ENCODE measurements at regions not wholly inside any gene's neighbourhood (a gene's known extent, or its start where the extent isn't known, plus 50 kb on each side); places are given as distances from the start of the nearest gene placed in this dataset.

DNA sequence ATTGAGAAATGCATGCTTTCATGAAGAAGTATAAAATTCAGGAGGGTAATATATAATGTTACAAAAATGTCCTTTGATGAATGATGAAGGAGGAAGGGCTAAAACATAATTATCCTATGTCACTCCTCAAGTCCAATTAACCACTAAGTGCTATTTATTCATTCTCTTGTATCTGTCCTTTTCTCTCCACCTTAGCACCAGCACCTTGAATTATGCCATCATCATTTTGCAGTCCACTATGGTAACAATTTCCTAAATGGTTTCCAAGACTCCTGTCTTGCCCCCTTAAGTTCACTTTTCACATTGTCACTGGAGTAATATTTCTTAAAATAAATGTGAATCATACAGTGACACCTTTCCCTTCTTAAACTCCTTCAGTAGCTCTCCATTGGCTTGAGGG lies 756.3 kb downstream of the STPG2 start:
- TF ChIP-seq SUZ12 (IDR thresholded peaks at IDR 0.05; ENCODE audit: extremely low read depth, insufficient read depth, insufficient read length) (no peak), YY1 (IDR thresholded peaks at IDR 0.05; ENCODE audit: insufficient read depth, insufficient read length) (no peak), ZNF274 (IDR thresholded peaks at IDR 0.05; ENCODE audit: low read depth, low read length) (no peak)
- no peaks in the 10 kb centered on the region for H3K4me1 ChIP-seq (ENCODE audit: insufficient read depth, insufficient read length)
- H3K27me3 ChIP-seq (ENCODE audit: insufficient read depth, insufficient read length), result no peaks in the 10 kb centered on the region
- no peak for DNase-seq (ENCODE audit: low read depth, low spot score)
- H3K4me3 ChIP-seq (ENCODE audit: insufficient read length, low read depth), result no peak overlapping the region
- no peaks in the 10 kb centered on the region for H3K36me3 ChIP-seq (ENCODE audit: insufficient read depth, insufficient read length, low read length)
- no peaks in the 10 kb centered on the region for H3K9me3 ChIP-seq (ENCODE audit: insufficient read depth, low read length)
- H3K9ac ChIP-seq (ENCODE audit: insufficient read length, low read depth), result no peak overlapping the region

DNA sequence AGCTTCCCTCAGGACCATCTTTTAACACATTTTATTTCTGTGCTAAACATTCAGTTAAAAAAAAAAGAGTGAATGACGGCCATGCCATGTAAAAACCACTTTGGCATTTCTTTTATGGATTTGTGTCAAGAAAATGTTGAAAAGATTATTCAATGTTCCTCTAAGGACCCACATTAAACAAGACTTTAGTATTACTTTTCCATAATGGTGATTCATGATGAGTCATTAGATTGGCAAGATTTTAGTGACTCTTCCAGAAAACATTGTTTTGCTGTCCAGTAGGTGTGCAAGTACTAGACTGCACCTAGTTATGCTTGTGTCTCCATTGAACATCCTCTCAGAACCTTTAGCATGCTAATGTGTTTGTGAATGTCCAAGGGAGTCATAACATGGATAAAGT lies 748.6 kb downstream of the STPG2 start:
- H3K9me3 ChIP-seq (ENCODE audit: insufficient read depth, low read length), result no peaks in the 10 kb centered on the region
- DNase-seq (ENCODE audit: low read depth, low spot score), result no peak
- no peak overlapping the region for H3K4me3 ChIP-seq (ENCODE audit: insufficient read length, low read depth)
- H3K27me3 ChIP-seq (ENCODE audit: insufficient read depth, insufficient read length), result no peaks in the 10 kb centered on the region
- no peak overlapping the region for H3K9ac ChIP-seq (ENCODE audit: insufficient read length, low read depth)
- H3K36me3 ChIP-seq (ENCODE audit: insufficient read depth, insufficient read length, low read length), result no peaks in the 10 kb centered on the region
- no peak for TF ChIP-seq ZNF274 (IDR thresholded peaks at IDR 0.05; ENCODE audit: low read depth, low read length)
- TF ChIP-seq YY1 (IDR thresholded peaks at IDR 0.05; ENCODE audit: insufficient read depth, insufficient read length), result no peak
- TF ChIP-seq SUZ12 (IDR thresholded peaks at IDR 0.05; ENCODE audit: extremely low read depth, insufficient read depth, insufficient read length), result no peak
- no peaks in the 10 kb centered on the region for H3K4me1 ChIP-seq (ENCODE audit: insufficient read depth, insufficient read length)

DNA sequence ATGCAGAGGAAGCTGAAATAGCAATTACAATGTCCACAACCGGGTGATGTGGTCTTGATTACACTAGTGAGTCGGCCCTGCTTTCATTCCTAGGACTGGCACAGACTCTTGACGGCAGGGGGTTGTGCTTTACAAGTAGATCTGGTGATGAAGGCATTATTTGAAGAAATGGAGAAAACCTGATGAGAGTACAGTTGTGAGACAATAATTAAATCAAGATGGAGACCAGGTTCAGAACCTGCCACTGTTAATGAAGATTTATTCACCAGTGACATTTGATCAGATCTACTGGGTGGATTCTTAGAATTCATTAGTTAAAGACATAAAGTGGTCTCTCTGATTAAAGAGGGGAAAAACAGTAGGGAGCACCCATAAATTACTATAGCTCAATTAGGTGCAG lies 747.2 kb downstream of the STPG2 start:
- no peaks in the 10 kb centered on the region for H3K36me3 ChIP-seq (ENCODE audit: insufficient read depth, insufficient read length, low read length)
- TF ChIP-seq SUZ12 (IDR thresholded peaks at IDR 0.05; ENCODE audit: extremely low read depth, insufficient read depth, insufficient read length) (no peak), ZNF274 (IDR thresholded peaks at IDR 0.05; ENCODE audit: low read depth, low read length) (no peak), YY1 (IDR thresholded peaks at IDR 0.05; ENCODE audit: insufficient read depth, insufficient read length) (no peak)

DNA sequence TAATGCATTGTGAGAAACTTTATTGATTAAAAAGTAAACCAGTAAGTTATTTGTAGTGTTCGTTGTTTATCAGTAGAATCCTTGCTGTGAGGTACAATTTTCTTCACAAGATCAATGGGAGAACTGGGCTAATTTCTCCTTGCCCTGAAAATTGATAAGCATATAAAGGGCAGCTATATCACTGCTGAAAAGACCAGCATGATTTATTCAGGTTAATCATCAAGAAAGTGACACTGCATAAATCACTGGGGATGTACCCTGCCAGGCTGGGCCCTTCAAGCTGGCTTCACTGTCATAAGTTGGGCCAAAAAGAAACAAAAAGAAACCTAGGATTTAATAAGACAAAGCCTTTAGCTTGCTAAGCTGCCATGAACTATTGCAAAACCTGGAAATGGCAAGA lies 746.7 kb downstream of the STPG2 start:
- Histone ChIP-seq H3K4me1 (ENCODE audit: insufficient read depth, insufficient read length) (no peaks in the 10 kb centered on the region), H3K4me3 (ENCODE audit: insufficient read length, low read depth) (no peak overlapping the region), H3K9me3 (ENCODE audit: insufficient read depth, low read length) (no peaks in the 10 kb centered on the region), H3K27me3 (ENCODE audit: insufficient read depth, insufficient read length) (no peaks in the 10 kb centered on the region), H3K9ac (ENCODE audit: insufficient read length, low read depth) (no peak overlapping the region), H3K36me3 (ENCODE audit: insufficient read depth, insufficient read length, low read length) (no peaks in the 10 kb centered on the region)
- TF ChIP-seq ZNF274 (IDR thresholded peaks at IDR 0.05; ENCODE audit: low read depth, low read length) (no peak), YY1 (IDR thresholded peaks at IDR 0.05; ENCODE audit: insufficient read depth, insufficient read length) (no peak), SUZ12 (IDR thresholded peaks at IDR 0.05; ENCODE audit: extremely low read depth, insufficient read depth, insufficient read length) (no peak)
- no peak for DNase-seq (ENCODE audit: low read depth, low spot score)

More for the DNA sequence above, 747.2 kb downstream of the STPG2 start:
- no peaks in the 10 kb centered on the region for H3K9me3 ChIP-seq (ENCODE audit: insufficient read depth, low read length)
- H3K27me3 ChIP-seq (ENCODE audit: insufficient read depth, insufficient read length), result no peaks in the 10 kb centered on the region
- H3K4me3 ChIP-seq (ENCODE audit: insufficient read length, low read depth), result no peak overlapping the region
- no peak overlapping the region for H3K9ac ChIP-seq (ENCODE audit: insufficient read length, low read depth)
- no peak for DNase-seq (ENCODE audit: low read depth, low spot score)
- no peaks in the 10 kb centered on the region for H3K4me1 ChIP-seq (ENCODE audit: insufficient read depth, insufficient read length)

DNA sequence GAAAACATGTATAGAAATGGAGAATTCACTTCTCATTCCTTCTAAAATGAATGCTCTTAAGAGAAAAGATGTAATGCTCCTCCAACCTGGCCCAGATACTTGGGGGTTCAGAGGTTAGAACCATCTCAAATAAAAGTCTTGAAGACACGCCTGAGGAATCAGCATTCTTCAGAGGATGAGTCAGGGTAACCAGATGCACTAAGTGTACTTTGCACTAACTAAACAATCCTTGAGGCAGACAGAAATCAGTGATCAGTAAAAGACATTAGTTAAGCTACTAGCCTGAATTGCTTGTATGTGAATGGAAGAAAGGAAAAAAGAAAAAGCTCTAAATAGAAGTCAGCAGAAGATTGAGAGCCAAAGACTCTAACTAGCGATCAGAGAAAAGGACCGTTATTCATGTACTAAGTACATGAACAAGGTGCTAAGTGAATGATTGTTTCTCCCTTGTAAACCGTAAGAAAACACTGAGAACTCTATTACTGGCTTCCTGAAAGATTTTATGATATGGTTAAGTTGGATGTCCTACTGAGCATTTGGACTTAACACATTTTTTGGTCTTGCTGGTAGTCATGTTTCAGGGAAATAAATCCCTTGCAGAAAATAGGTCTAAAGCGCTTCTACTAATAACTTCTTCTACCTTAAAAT lies 738.3 kb downstream of the STPG2 start:
- TF ChIP-seq ZNF274 (IDR thresholded peaks at IDR 0.05; ENCODE audit: low read depth, low read length) (no peak), SUZ12 (IDR thresholded peaks at IDR 0.05; ENCODE audit: extremely low read depth, insufficient read depth, insufficient read length) (no peak), YY1 (IDR thresholded peaks at IDR 0.05; ENCODE audit: insufficient read depth, insufficient read length) (no peak)
- Histone ChIP-seq H3K27me3 (ENCODE audit: insufficient read depth, insufficient read length) (no peaks in the 10 kb centered on the region), H3K4me3 (ENCODE audit: insufficient read length, low read depth) (no peak overlapping the region), H3K9me3 (ENCODE audit: insufficient read depth, low read length) (no peaks in the 10 kb centered on the region), H3K36me3 (ENCODE audit: insufficient read depth, insufficient read length, low read length) (no peaks in the 10 kb centered on the region), H3K9ac (ENCODE audit: insufficient read length, low read depth) (no peak overlapping the region), H3K4me1 (ENCODE audit: insufficient read depth, insufficient read length) (no peaks in the 10 kb centered on the region)
- no peak for DNase-seq (ENCODE audit: low read depth, low spot score)

DNA sequence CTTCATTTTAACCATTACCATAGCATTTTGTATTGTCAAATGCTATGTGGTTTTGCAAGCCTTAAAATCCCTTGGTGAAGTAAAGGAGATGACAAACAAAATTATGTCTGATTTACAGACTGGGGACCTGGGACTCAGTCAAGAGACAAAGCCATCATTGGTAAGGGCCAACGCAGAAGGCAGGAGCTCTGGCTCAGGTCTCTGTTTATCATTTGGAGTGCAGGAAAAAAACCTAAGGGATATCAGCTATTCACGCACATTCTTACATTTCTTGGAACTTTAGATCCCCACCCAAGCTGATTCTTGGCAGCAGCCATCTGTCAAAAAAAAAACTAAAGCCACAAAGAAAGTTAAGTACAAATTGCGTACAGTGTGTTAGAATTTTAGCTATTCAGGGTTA lies 731.9 kb downstream of the STPG2 start:
- H3K9ac ChIP-seq (ENCODE audit: insufficient read length, low read depth), result no peak overlapping the region
- DNase-seq (ENCODE audit: low read depth, low spot score), result no peak
- H3K4me3 ChIP-seq (ENCODE audit: insufficient read length, low read depth), result no peak overlapping the region
- no peak for TF ChIP-seq SUZ12 (IDR thresholded peaks at IDR 0.05; ENCODE audit: extremely low read depth, insufficient read depth, insufficient read length)
- no peak for TF ChIP-seq ZNF274 (IDR thresholded peaks at IDR 0.05; ENCODE audit: low read depth, low read length)
- no peaks in the 10 kb centered on the region for H3K4me1 ChIP-seq (ENCODE audit: insufficient read depth, insufficient read length)
- no peaks in the 10 kb centered on the region for H3K27me3 ChIP-seq (ENCODE audit: insufficient read depth, insufficient read length)
- H3K9me3 ChIP-seq (ENCODE audit: insufficient read depth, low read length), result no peaks in the 10 kb centered on the region
- no peaks in the 10 kb centered on the region for H3K36me3 ChIP-seq (ENCODE audit: insufficient read depth, insufficient read length, low read length)

DNA sequence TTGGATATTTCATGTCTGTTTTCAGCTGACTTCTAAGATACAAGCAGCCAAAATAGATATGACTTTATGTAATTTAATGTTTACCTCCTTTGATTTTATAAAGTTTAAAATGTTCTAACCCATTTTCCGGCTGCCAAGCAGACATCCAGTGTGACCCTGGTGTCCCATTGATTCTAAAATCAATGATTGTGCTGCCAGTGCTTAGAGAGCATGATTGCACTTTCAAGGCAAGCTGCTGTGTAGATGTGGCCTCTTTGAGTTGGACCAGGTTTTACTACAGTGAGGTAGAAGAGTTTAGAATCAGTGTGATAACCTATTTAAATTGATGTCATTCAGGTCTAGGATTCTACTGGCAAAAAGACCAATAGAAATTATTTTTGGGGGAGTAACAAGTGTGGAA lies 730.9 kb downstream of the STPG2 start:
- H3K4me1 ChIP-seq (ENCODE audit: insufficient read depth, insufficient read length), result no peaks in the 10 kb centered on the region
- H3K9me3 ChIP-seq (ENCODE audit: insufficient read depth, low read length), result no peaks in the 10 kb centered on the region
- H3K9ac ChIP-seq (ENCODE audit: insufficient read length, low read depth), result no peak overlapping the region
- no peak for DNase-seq (ENCODE audit: low read depth, low spot score)
- no peak overlapping the region for H3K4me3 ChIP-seq (ENCODE audit: insufficient read length, low read depth)
- no peaks in the 10 kb centered on the region for H3K27me3 ChIP-seq (ENCODE audit: insufficient read depth, insufficient read length)
- TF ChIP-seq YY1 (IDR thresholded peaks at IDR 0.05; ENCODE audit: insufficient read depth, insufficient read length), result no peak
- no peak for TF ChIP-seq SUZ12 (IDR thresholded peaks at IDR 0.05; ENCODE audit: extremely low read depth, insufficient read depth, insufficient read length)
- no peak for TF ChIP-seq ZNF274 (IDR thresholded peaks at IDR 0.05; ENCODE audit: low read depth, low read length)
- no peaks in the 10 kb centered on the region for H3K36me3 ChIP-seq (ENCODE audit: insufficient read depth, insufficient read length, low read length)
